Tibial nerve (tissue), 4 donors: ENCODE measurements at regions not wholly inside any gene's neighbourhood (a gene's known extent, or its start where the extent isn't known, plus 50 kb on each side); places are given as distances from the start of the nearest gene placed in this dataset.

ENCODE experiments used
- DNase-seq, 2 donors: peaks; one replicate each; pipeline ENCODE4 v3.0.0-alpha.2; 2019; ENCODE audit warnings: low spot score in 2 of 2
- H3K27ac ChIP-seq, 4 donors: fragments of 200-600 bp; sonication (generic) in 3 of 4; one replicate each; pipeline ENCODE4 v1.5.1; 2017 to 2019; ENCODE audit warnings: mild to moderate bottlenecking in 1 of 4
- H3K27me3 ChIP-seq, 2 donors: fragments of 200-600 bp; sonication (generic) in 1 of 2; one replicate each; pipeline versions ENCODE4 v1.5.1 to v1.6.0; 2017 to 2019
- H3K36me3 ChIP-seq, 3 donors: fragments of 200-600 bp; sonication (generic); one replicate each; pipeline ENCODE4 v1.5.1; 2018 to 2019
- H3K4me1 ChIP-seq, 4 donors: fragments of 200-600 bp; sonication (generic) in 3 of 4; one replicate each; pipeline ENCODE4 v1.5.1; 2017 to 2019
- H3K4me3 ChIP-seq, 4 donors: fragments of 200-600 bp; sonication (generic) in 3 of 4; one replicate each; pipeline ENCODE4 v1.5.1; 2017 to 2019; ENCODE audit warnings: mild to moderate bottlenecking in 1 of 4, moderate library complexity in 1 of 4
- H3K9me3 ChIP-seq, 4 donors: fragments of 200-600 bp; sonication (generic) in 3 of 4; one replicate each; pipeline ENCODE4 v1.5.1; 2017 to 2019
- EP300 ChIP-seq, 2 donors: sonication (generic); formaldehyde crosslinking; IDR thresholded peaks; one replicate each; pipeline ENCODE4 v1.6.1; 2017; ENCODE audit warnings: antibody characterized with exemption in 2 of 2, mild to moderate bottlenecking in 1 of 2
- POLR2A ChIP-seq, 2 donors: fragments of 450-650 bp; IDR thresholded peaks; one replicate each; pipeline ENCODE4 v1.6.1; 2017; ENCODE audit warnings: antibody characterized with exemption in 2 of 2, mild to moderate bottlenecking in 2 of 2, moderate library complexity in 2 of 2
- WGBS, 2 donors: methylation state at CpG; one replicate each; pipeline ENCODE4 v1.1.5; 2018; 5-methylcytosine and 5-hydroxymethylcytosine counted together
- TF ChIP-seq, protein P1 (sequence below), 5 experiments: fragments of 200-600 bp in 3 of 5; fragments of 450-650 bp in 2 of 5; sonication (generic) in 3 of 5; IDR thresholded peaks; one replicate each; pipeline ENCODE4 v1.5.1; 2016 to 2019; ENCODE audit warnings: antibody characterized with exemption in 5 of 5, mild to moderate bottlenecking in 3 of 5, moderate library complexity in 2 of 5

DNA sequence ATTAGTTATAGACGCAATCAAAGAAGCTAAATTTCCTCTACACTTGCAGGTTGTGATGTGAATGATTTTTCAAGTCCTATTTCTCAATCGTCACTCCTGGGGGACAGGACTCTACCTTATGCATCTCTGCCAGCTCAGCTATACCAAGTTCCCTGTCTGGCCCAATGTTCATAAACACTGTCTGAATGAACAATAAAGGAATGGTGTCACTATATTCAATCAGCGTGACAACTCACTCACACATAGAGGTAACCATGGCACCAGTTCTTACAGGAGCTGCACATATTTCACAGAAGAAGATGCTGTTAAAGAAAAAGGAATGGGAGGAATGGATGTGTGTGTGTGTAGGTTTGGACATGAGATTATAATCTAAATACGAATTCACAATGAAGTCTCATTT is 280.6 kb downstream of the PPP1R2C start:
- no peaks in the 10 kb centered on the region for H3K27me3 ChIP-seq
- 81 to 89% methylated on average over 4 of the region's 4 CpGs for WGBS, 2 donors
- no peaks in the 10 kb centered on the region for H3K9me3 ChIP-seq

GRCh38 chrX:42496239-42496638 is 281.7 kb downstream of the PPP1R2C start:
- DNase-seq = no peak
- H3K9me3 ChIP-seq = no peaks in the 10 kb centered on the region
- H3K36me3 ChIP-seq = no peaks in the 10 kb centered on the region
- no peak overlapping the region for H3K27ac ChIP-seq
- no peak for TF ChIP-seq EP300 (IDR thresholded peaks at IDR 0.05)
- no peak for TF ChIP-seq POLR2A (IDR thresholded peaks at IDR 0.05)
- TF ChIP-seq, protein P1, sequence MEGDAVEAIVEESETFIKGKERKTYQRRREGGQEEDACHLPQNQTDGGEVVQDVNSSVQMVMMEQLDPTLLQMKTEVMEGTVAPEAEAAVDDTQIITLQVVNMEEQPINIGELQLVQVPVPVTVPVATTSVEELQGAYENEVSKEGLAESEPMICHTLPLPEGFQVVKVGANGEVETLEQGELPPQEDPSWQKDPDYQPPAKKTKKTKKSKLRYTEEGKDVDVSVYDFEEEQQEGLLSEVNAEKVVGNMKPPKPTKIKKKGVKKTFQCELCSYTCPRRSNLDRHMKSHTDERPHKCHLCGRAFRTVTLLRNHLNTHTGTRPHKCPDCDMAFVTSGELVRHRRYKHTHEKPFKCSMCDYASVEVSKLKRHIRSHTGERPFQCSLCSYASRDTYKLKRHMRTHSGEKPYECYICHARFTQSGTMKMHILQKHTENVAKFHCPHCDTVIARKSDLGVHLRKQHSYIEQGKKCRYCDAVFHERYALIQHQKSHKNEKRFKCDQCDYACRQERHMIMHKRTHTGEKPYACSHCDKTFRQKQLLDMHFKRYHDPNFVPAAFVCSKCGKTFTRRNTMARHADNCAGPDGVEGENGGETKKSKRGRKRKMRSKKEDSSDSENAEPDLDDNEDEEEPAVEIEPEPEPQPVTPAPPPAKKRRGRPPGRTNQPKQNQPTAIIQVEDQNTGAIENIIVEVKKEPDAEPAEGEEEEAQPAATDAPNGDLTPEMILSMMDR (IDR thresholded peaks at IDR 0.05) = no peak
- no peak overlapping the region for H3K4me3 ChIP-seq
- H3K4me1 ChIP-seq = no peaks in the 10 kb centered on the region
- no peaks in the 10 kb centered on the region for H3K27me3 ChIP-seq

More for the DNA sequence above, 280.6 kb downstream of the PPP1R2C start:
- Histone ChIP-seq H3K27ac (no peak overlapping the region), H3K4me3 (no peak overlapping the region), H3K36me3 (no peaks in the 10 kb centered on the region), H3K4me1 (no peaks in the 10 kb centered on the region)
- TF ChIP-seq POLR2A (IDR thresholded peaks at IDR 0.05) (no peak), EP300 (IDR thresholded peaks at IDR 0.05) (no peak)
- TF ChIP-seq, protein P1 (IDR thresholded peaks at IDR 0.05) = no peak
- no peak for DNase-seq

DNA sequence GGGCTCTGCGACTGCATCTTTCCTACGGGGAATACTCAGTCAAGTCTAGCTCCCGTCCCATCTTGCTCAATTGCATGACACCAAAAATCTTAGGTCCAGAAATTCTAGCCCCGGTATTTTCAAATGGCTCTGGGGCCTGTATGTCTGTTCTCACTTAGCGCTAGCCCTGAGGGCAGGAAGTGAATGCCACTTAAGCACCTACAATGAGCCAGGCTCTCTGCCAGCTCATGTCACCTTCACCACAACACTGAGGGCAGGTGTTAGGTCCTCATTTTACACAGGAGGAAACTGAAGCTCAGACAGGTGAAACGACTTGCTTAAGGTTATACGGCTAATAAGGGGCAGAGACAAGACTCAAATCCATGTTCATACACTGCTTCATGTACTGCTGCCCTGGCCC is 282.8 kb downstream of the PPP1R2C start:
- H3K4me3 ChIP-seq = no peak overlapping the region
- H3K9me3 ChIP-seq = no peaks in the 10 kb centered on the region
- H3K36me3 ChIP-seq = no peaks in the 10 kb centered on the region
- DNase-seq = no peak
- H3K27me3 ChIP-seq = no peaks in the 10 kb centered on the region
- H3K4me1 ChIP-seq = no peaks in the 10 kb centered on the region
- no peak overlapping the region for H3K27ac ChIP-seq
- TF ChIP-seq POLR2A (IDR thresholded peaks at IDR 0.05) (no peak), EP300 (IDR thresholded peaks at IDR 0.05) (no peak)
- TF ChIP-seq, protein P1 (IDR thresholded peaks at IDR 0.05) = no peak
- WGBS, 2 donors = 72 to 91% methylated on average over 4 to 7 of the region's 7 CpGs

DNA sequence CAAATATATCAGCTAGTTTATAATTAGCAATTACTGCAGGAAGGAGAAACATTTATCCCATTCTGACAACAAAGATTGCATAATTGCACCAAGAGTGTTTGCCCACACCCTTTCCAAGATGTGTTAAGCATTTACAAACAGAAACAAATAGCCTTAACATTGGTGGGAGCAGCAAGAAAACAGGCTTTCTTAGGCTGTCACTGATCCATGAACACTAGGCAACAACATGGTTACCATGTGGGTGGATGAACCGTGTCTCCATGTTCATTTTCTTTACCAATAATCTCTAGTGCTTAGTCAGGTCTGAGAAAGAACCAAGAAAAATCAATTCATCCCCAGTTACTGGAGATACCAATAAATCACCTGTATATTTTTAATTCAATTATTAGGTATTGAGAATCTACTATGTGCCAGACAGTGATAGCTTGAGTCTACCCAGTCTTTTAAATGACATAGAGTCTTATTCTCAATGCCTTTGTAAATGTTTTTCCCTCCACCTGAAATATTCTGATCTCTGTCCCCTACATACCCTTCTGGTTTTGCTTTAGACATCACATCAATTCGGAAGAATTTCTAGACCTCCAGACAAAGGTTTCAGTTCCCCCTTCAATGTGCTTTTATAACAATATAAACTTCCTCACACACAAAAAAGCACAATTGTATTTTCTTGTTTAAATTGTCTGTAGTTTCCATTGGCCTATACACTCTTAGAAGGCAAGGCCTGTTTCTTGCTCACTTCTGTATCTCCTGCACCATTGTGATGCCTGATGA is 286.6 kb downstream of the PPP1R2C start:
- Histone ChIP-seq H3K27me3 (no peaks in the 10 kb centered on the region), H3K4me3 (no peak overlapping the region), H3K36me3 (no peaks in the 10 kb centered on the region), H3K9me3 (no peaks in the 10 kb centered on the region), H3K27ac (no peak overlapping the region), H3K4me1 (no peaks in the 10 kb centered on the region)
- DNase-seq = no peak
- TF ChIP-seq, protein P1 (IDR thresholded peaks at IDR 0.05) = no peak
- TF ChIP-seq EP300 (IDR thresholded peaks at IDR 0.05) = no peak
- no peak for TF ChIP-seq POLR2A (IDR thresholded peaks at IDR 0.05)
- WGBS, 2 donors = 70 to 72% methylated on average over 2 of the region's 2 CpGs

DNA sequence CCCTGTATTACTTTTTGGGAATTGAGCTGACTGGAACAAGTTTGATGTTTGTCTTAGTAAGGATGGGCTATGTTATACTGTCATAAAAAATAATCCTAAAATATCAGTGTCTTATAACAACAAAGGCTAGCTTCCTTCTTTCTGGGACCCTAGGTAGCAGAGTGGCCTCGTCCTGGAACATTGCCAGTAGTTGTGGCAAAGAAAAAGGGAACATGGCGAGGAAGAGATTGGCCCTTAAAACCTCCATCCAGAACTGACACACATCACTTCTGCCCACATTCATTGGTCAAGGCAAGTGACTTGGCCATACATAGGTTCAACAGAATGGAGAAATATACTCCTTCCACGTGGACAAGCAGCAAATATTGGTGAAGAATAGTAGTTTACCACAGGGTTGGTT is 287.9 kb downstream of the PPP1R2C start:
- Histone ChIP-seq H3K27ac (no peak overlapping the region), H3K9me3 (no peaks in the 10 kb centered on the region), H3K27me3 (no peaks in the 10 kb centered on the region), H3K4me1 (no peaks in the 10 kb centered on the region), H3K4me3 (no peak overlapping the region), H3K36me3 (no peaks in the 10 kb centered on the region)
- TF ChIP-seq, protein P1 (IDR thresholded peaks at IDR 0.05) = no peak
- WGBS, 2 donors = 60 to 73% methylated on average over 3 of the region's 3 CpGs
- no peak for DNase-seq
